GM23338 (cell line): ENCODE measurements at regions not wholly inside any gene's neighbourhood (a gene's known extent, or its start where the extent isn't known, plus 50 kb on each side); places are given as distances from the start of the nearest gene placed in this dataset.

ENCODE experiments used
- CREB1 ChIP-seq: fragments of 250-450 bp; sonication (Bioruptor Pico); IDR thresholded peaks from 2 replicates; pipeline ENCODE4 v1.5.0; 2020; ENCODE audit warnings: low read depth, mild to moderate bottlenecking, moderate library complexity
- CTCF ChIP-seq, 2 experiments: fragments of 200-600 bp in 1 of 2; sonication (generic) in 1 of 2; conservative IDR thresholded peaks; 2 replicates each; pipeline versions ENCODE4 v1.5.1 to v1.6.1; 2016 to 2017; ENCODE audit warnings: antibody characterized with exemption in 2 of 2, low read depth in 2 of 2, mild to moderate bottlenecking in 2 of 2, moderate library complexity in 1 of 2
- ETS1 ChIP-seq: IDR thresholded peaks from 2 replicates; pipeline ENCODE4 v1.6.1; 2016; ENCODE audit warnings: antibody characterized with exemption
- EZH2phosphoT487 ChIP-seq: fragments of 200-600 bp; sonication (generic); IDR thresholded peaks from one replicate; pipeline ENCODE4 v1.8.1; 2018; ENCODE audit warnings: antibody characterized with exemption; ENCODE audit not compliant: unreplicated experiment
- JUNB ChIP-seq: IDR thresholded peaks from one replicate; pipeline ENCODE4 v1.6.1; 2016; ENCODE audit warnings: antibody characterized with exemption; ENCODE audit not compliant: unreplicated experiment
- NANOG ChIP-seq: IDR thresholded peaks from 2 replicates; pipeline ENCODE4 v1.6.1; 2016; ENCODE audit warnings: antibody characterized with exemption, borderline replicate concordance
- POLR2AphosphoS5 ChIP-seq: IDR thresholded peaks from 2 replicates; pipeline ENCODE4 v1.6.1; 2016; ENCODE audit warnings: antibody characterized with exemption, low read depth
- REST ChIP-seq: IDR thresholded peaks from one replicate; pipeline ENCODE4 v1.6.1; 2018; ENCODE audit warnings: antibody characterized with exemption; ENCODE audit not compliant: unreplicated experiment

- TF ChIP-seq CTCF (conservative IDR thresholded peaks at IDR 0.05; ENCODE audit: low read depth in 2 of 2): peak; percentile 74 to 83
- TF ChIP-seq EZH2phosphoT487: no peak
- no peak for TF ChIP-seq POLR2AphosphoS5
- no peak for TF ChIP-seq NANOG
- no peak for TF ChIP-seq JUNB
- TF ChIP-seq CREB1 (CRISPR knock-in tag): no peak
- no peak for TF ChIP-seq REST
- no peak for TF ChIP-seq ETS1
Observed at GRCh38 chr7:32164341-32164996, 94.3 kb upstream of the PDE1C start.
